Endothelial cell of umbilical vein (primary cell): ENCODE measurements at regions not wholly inside any gene's neighbourhood (a gene's known extent, or its start where the extent isn't known, plus 50 kb on each side); places are given as distances from the start of the nearest gene placed in this dataset.

Experiments
- EZH2 ChIP-seq: IDR thresholded peaks from 2 replicates; pipeline ENCODE4 v1.6.1; 2012; ENCODE audit warnings: borderline replicate concordance, low read depth, mild to moderate bottlenecking, moderate library complexity, low read length, inconsistent platforms; ENCODE audit not compliant: severe bottlenecking
- GATA2 ChIP-seq: IDR thresholded peaks from 2 replicates; pipeline ENCODE4 v1.7.0; 2011; ENCODE audit warnings: low read depth, mild to moderate bottlenecking, moderate library complexity, mixed read lengths, low read length; ENCODE audit not compliant: insufficient read length, insufficient read depth
- MYC ChIP-seq: IDR thresholded peaks from one replicate; pipeline ENCODE4 v1.6.1; 2011; ENCODE audit warnings: mild to moderate bottlenecking, low read depth, low read length
- TF ChIP-seq, protein P1 (sequence below), 2 donors: IDR thresholded peaks; 1 replicate in 1 of 2; 2 replicates in 1 of 2; pipeline ENCODE4 v1.5.1; 2011; ENCODE audit warnings: low read length in 2 of 2, mild to moderate bottlenecking in 2 of 2, moderate library complexity in 2 of 2, control low read depth in 1 of 2, inconsistent platforms in 1 of 2, low read depth in 1 of 2; ENCODE audit not compliant: insufficient read depth in 1 of 2; ENCODE audit errors: extremely low read depth in 1 of 2
- TF ChIP-seq, protein P2 (sequence below): IDR thresholded peaks from 2 replicates; pipeline ENCODE4 v1.6.1; 2011; ENCODE audit not compliant: insufficient read depth, insufficient read length

DNA sequence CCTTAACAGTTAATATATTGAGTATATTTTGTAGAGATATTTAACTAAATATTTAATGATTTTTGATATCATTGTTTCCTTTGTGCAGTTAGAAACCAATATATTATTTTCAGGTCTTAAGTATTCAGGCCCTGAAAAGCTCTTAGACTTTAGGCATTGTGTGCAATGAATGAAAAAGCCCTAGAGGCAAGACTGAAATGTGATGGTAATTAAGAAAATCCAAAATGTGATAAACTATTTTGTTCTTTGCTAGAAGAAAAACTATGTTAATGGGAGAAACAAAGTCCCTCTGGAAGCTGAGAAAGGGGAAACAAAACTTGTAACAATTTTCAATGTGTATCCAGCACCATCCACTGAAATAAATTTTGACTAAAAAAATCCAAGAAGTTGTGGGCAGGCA lies 54.6 kb upstream of the SSR3 start:
- TF ChIP-seq, protein P1, sequence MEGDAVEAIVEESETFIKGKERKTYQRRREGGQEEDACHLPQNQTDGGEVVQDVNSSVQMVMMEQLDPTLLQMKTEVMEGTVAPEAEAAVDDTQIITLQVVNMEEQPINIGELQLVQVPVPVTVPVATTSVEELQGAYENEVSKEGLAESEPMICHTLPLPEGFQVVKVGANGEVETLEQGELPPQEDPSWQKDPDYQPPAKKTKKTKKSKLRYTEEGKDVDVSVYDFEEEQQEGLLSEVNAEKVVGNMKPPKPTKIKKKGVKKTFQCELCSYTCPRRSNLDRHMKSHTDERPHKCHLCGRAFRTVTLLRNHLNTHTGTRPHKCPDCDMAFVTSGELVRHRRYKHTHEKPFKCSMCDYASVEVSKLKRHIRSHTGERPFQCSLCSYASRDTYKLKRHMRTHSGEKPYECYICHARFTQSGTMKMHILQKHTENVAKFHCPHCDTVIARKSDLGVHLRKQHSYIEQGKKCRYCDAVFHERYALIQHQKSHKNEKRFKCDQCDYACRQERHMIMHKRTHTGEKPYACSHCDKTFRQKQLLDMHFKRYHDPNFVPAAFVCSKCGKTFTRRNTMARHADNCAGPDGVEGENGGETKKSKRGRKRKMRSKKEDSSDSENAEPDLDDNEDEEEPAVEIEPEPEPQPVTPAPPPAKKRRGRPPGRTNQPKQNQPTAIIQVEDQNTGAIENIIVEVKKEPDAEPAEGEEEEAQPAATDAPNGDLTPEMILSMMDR (IDR thresholded peaks at IDR 0.05; ENCODE audit: extremely low read depth in 1 of 2, insufficient read depth in 1 of 2, low read depth in 1 of 2, low read length in 2 of 2): no peak
- TF ChIP-seq MYC (no peak), EZH2 (no peak), GATA2 (no peak)
- TF ChIP-seq, protein P2, sequence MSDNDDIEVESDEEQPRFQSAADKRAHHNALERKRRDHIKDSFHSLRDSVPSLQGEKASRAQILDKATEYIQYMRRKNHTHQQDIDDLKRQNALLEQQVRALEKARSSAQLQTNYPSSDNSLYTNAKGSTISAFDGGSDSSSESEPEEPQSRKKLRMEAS: no peak
